ENCODE measurements at regions not wholly inside any gene's neighbourhood (a gene's known extent, or its start where the extent isn't known, plus 50 kb on each side); places are given as distances from the start of the nearest gene placed in this dataset.

GRCh38 chr9:118156846-118157245 lies 452.6 kb downstream of the TLR4 start:
- Histone ChIP-seq H3K4me1 (ENCODE audit: insufficient read depth, low read length) (no peaks in the 10 kb centered on the region), H3K27ac (ENCODE audit: low read depth, low read length) (no peak overlapping the region), H3K9me3 (ENCODE audit: insufficient read depth, low read depth, low read length) (no peaks in the 10 kb centered on the region), H3K4me2 (ENCODE audit: low read length) (no peak overlapping the region), H3K36me3 (ENCODE audit: insufficient read depth, low read length) (no peaks in the 10 kb centered on the region), H3K79me2 (ENCODE audit: insufficient read depth, low read length) (no peaks in the 10 kb centered on the region), H3K9ac (ENCODE audit: low read length) (no peak overlapping the region), H2AFZ (ENCODE audit: low read depth, low read length) (no peak overlapping the region), H4K20me1 (ENCODE audit: insufficient read depth, low read length) (no peaks in the 10 kb centered on the region), H3K4me3 (ENCODE audit: insufficient read depth, low read depth, low read length) (no peak overlapping the region), H3K27me3 (ENCODE audit: insufficient read depth, low read length) (no peaks in the 10 kb centered on the region)
- H3K4me3 Mint-ChIP-seq (ENCODE audit: unreplicated experiment): no peak overlapping the region
- no peaks in the 10 kb centered on the region for H3K36me3 Mint-ChIP-seq (ENCODE audit: low read depth, unreplicated experiment)
- H3K9me3 Mint-ChIP-seq (ENCODE audit: unreplicated experiment): no peaks in the 10 kb centered on the region
- FAIRE-seq: no peak
- no peaks in the 10 kb centered on the region for H3K4me1 Mint-ChIP-seq (ENCODE audit: low read depth, unreplicated experiment)
- H3K27ac Mint-ChIP-seq (ENCODE audit: unreplicated experiment): no peak overlapping the region
- DNase-seq (ENCODE audit: low read depth): no peak
- TF ChIP-seq CTCF (IDR thresholded peaks at IDR 0.05; ENCODE audit: insufficient read depth, low read depth, low read length) (no peak), EZH2 (IDR thresholded peaks at IDR 0.05; ENCODE audit: insufficient read depth, low read length) (no peak)
- H3K27me3 Mint-ChIP-seq (ENCODE audit: low read depth, unreplicated experiment): no peaks in the 10 kb centered on the region

GRCh38 chr9:118162716-118163115 lies 458.5 kb downstream of the TLR4 start:
- FAIRE-seq: no peak
- Histone ChIP-seq H3K4me3 (ENCODE audit: insufficient read depth, low read depth, low read length) (no peak overlapping the region), H3K27ac (ENCODE audit: low read depth, low read length) (no peak overlapping the region)

More at GRCh38 chr9:118162716-118163115, 458.5 kb downstream of the TLR4 start:
- Histone ChIP-seq H2AFZ (ENCODE audit: low read depth, low read length) (no peak overlapping the region), H3K27me3 (ENCODE audit: insufficient read depth, low read length) (no peaks in the 10 kb centered on the region), H4K20me1 (ENCODE audit: insufficient read depth, low read length) (no peaks in the 10 kb centered on the region), H3K4me1 (ENCODE audit: insufficient read depth, low read length) (no peaks in the 10 kb centered on the region), H3K79me2 (ENCODE audit: insufficient read depth, low read length) (no peaks in the 10 kb centered on the region), H3K9ac (ENCODE audit: low read length) (no peak overlapping the region), H3K36me3 (ENCODE audit: insufficient read depth, low read length) (no peaks in the 10 kb centered on the region), H3K9me3 (ENCODE audit: insufficient read depth, low read depth, low read length) (no peaks in the 10 kb centered on the region), H3K4me2 (ENCODE audit: low read length) (no peak overlapping the region)
- Mint-ChIP-seq H3K4me3 (ENCODE audit: unreplicated experiment) (no peak overlapping the region), H3K4me1 (ENCODE audit: low read depth, unreplicated experiment) (no peaks in the 10 kb centered on the region), H3K27me3 (ENCODE audit: low read depth, unreplicated experiment) (no peaks in the 10 kb centered on the region), H3K36me3 (ENCODE audit: low read depth, unreplicated experiment) (no peaks in the 10 kb centered on the region), H3K27ac (ENCODE audit: unreplicated experiment) (no peak overlapping the region), H3K9me3 (ENCODE audit: unreplicated experiment) (no peaks in the 10 kb centered on the region)
- DNase-seq (ENCODE audit: low read depth): no peak
- TF ChIP-seq EZH2 (IDR thresholded peaks at IDR 0.05; ENCODE audit: insufficient read depth, low read length) (no peak), CTCF (IDR thresholded peaks at IDR 0.05; ENCODE audit: insufficient read depth, low read depth, low read length) (no peak)

Measured in astrocyte (in vitro differentiated cells and primary cell).